Keratinocyte (primary cell): ENCODE measurements at regions not wholly inside any gene's neighbourhood (a gene's known extent, or its start where the extent isn't known, plus 50 kb on each side); places are given as distances from the start of the nearest gene placed in this dataset.

Source experiments
- DNase-seq: peaks from one replicate; pipeline ENCODE4 v3.0.0-alpha.2; 2011; ENCODE audit warnings: low read depth, missing footprints, low spot score
- FAIRE-seq: peaks from 2 replicates; lab custom pipeline; 2011; peaks lifted over from hg19 to GRCh38; lab: Jason Lieb, UNC
- H2AFZ ChIP-seq: 2 replicates; pipeline ENCODE4 v1.6.0; 2012; ENCODE audit warnings: low read length, control low read depth, inconsistent platforms; ENCODE audit not compliant: control insufficient read depth
- H3K27ac ChIP-seq: 2 replicates; pipeline ENCODE4 v1.5.1; 2011; ENCODE audit warnings: low read length; ENCODE audit not compliant: control insufficient read depth, insufficient read depth
- H3K27me3 ChIP-seq: 3 replicates; pipeline ENCODE4 v1.6.0; 2011; ENCODE audit warnings: low read length; ENCODE audit not compliant: control insufficient read depth, insufficient read depth; ENCODE audit errors: extremely low read depth
- H3K36me3 ChIP-seq, 2 experiments: 2 replicates in 1 of 2; 3 replicates in 1 of 2; pipeline ENCODE4 v1.5.1; 2011; ENCODE audit warnings: low read length in 2 of 2, mild to moderate bottlenecking in 1 of 2; ENCODE audit not compliant: control insufficient read depth in 2 of 2, insufficient read depth in 2 of 2; ENCODE audit errors: extremely low read depth in 1 of 2
- H3K4me1 ChIP-seq: 3 replicates; pipeline ENCODE4 v1.5.1; 2011; ENCODE audit warnings: low read length; ENCODE audit not compliant: control insufficient read depth, insufficient read depth; ENCODE audit errors: extremely low read depth
- H3K4me2 ChIP-seq: 3 replicates; pipeline ENCODE4 v1.6.0; 2011; ENCODE audit warnings: low read depth, low read length; ENCODE audit not compliant: control insufficient read depth, insufficient read depth; ENCODE audit errors: extremely low read depth
- H3K4me3 ChIP-seq, 3 experiments: fragments of 200-600 bp in 1 of 3; sonication (generic) in 1 of 3; 2 replicates in 2 of 3; 3 replicates in 1 of 3; pipeline ENCODE4 v1.5.1; 2011 to 2016; ENCODE audit warnings: low read length in 3 of 3, mild to moderate bottlenecking in 3 of 3, control low read depth in 2 of 3, inconsistent platforms in 1 of 3, low read depth in 1 of 3, mixed read lengths in 1 of 3, mixed run types in 1 of 3, moderate library complexity in 1 of 3; ENCODE audit not compliant: control insufficient read depth in 2 of 3, insufficient read depth in 2 of 3; ENCODE audit errors: extremely low read depth in 1 of 3
- H3K79me2 ChIP-seq: 2 replicates; pipeline ENCODE4 v1.6.0; 2012; ENCODE audit warnings: low read length; ENCODE audit not compliant: control insufficient read depth, insufficient read depth
- H3K9ac ChIP-seq: 3 replicates; pipeline ENCODE4 v1.6.0; 2011; ENCODE audit warnings: low read length; ENCODE audit not compliant: control insufficient read depth, insufficient read depth; ENCODE audit errors: extremely low read depth
- H3K9me1 ChIP-seq: 3 replicates; pipeline ENCODE4 v1.6.0; 2011; ENCODE audit warnings: low read length; ENCODE audit not compliant: control insufficient read depth, insufficient read depth; ENCODE audit errors: extremely low read depth
- H3K9me3 ChIP-seq: 2 replicates; pipeline ENCODE4 v1.5.1; 2012; ENCODE audit warnings: low read depth, low read length; ENCODE audit not compliant: control insufficient read depth
- H4K20me1 ChIP-seq: 3 replicates; pipeline ENCODE4 v1.6.0; 2011; ENCODE audit warnings: low read length; ENCODE audit not compliant: control insufficient read depth, insufficient read depth; ENCODE audit errors: extremely low read depth
- EZH2 ChIP-seq: IDR thresholded peaks from one replicate; pipeline ENCODE4 v1.6.1; 2012; ENCODE audit warnings: inconsistent platforms, mild to moderate bottlenecking, low read length, moderate library complexity
- dilution Hi-C: fragments of 300-500 bp; cut with MboI; formaldehyde crosslinking; loops from one replicate; pipeline ENCODE4 v1.7.0; 2020; ENCODE audit warnings: low sequenced_read_pairs; ENCODE audit not compliant: extremely low pct_ligation_motif_present
- TF ChIP-seq, protein P1 (sequence below), 3 experiments: IDR thresholded peaks in 1 of 3; conservative IDR thresholded peaks in 1 of 3; optimal IDR thresholded peaks in 1 of 3; 2 replicates in 2 of 3; 3 replicates in 1 of 3; pipeline versions ENCODE3 to v1.5.1; 2011; ENCODE audit warnings: low read length in 3 of 3, mild to moderate bottlenecking in 3 of 3, moderate library complexity in 2 of 3, control low read depth in 1 of 3, inconsistent platforms in 1 of 3; ENCODE audit not compliant: insufficient read depth in 2 of 3; ENCODE audit errors: extremely low read depth in 1 of 3

DNA sequence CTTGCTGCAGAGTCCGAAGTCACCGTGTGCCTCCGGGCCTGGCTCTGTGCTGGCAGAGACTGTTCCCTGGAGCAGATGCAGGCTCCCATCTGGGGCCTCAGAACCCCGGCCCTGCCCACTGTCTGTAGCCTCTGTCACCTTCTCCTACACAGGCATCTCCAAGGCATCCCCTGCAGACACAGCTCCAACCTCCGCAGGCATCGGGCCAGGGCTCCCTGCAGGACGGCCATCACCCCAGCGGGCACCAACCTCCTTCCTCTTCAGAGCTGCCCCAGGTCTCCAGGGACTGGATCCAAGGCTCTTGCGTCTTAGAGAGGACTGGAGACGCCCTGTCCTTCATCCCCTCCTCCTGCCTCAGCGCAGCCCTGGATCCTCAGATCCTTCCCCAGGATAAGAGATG is 69.9 kb upstream of the MYL10 start:
- Histone ChIP-seq H3K9ac (no peak overlapping the region), H3K4me3 (no peak overlapping the region), H3K9me1 (no peaks in the 10 kb centered on the region), H3K9me3 (no peaks in the 10 kb centered on the region), H3K4me2 (no peak overlapping the region), H3K27me3 (peaks cover 9% of the 10 kb centered on the region), H2AFZ (no peak overlapping the region), H3K79me2 (no peaks in the 10 kb centered on the region), H3K36me3 (no peaks in the 10 kb centered on the region), H3K27ac (no peak overlapping the region), H4K20me1 (no peaks in the 10 kb centered on the region), H3K4me1 (no peaks in the 10 kb centered on the region)
- FAIRE-seq (no peak), DNase-seq (no peak)
- TF ChIP-seq EZH2: no peak
- TF ChIP-seq, protein P1, sequence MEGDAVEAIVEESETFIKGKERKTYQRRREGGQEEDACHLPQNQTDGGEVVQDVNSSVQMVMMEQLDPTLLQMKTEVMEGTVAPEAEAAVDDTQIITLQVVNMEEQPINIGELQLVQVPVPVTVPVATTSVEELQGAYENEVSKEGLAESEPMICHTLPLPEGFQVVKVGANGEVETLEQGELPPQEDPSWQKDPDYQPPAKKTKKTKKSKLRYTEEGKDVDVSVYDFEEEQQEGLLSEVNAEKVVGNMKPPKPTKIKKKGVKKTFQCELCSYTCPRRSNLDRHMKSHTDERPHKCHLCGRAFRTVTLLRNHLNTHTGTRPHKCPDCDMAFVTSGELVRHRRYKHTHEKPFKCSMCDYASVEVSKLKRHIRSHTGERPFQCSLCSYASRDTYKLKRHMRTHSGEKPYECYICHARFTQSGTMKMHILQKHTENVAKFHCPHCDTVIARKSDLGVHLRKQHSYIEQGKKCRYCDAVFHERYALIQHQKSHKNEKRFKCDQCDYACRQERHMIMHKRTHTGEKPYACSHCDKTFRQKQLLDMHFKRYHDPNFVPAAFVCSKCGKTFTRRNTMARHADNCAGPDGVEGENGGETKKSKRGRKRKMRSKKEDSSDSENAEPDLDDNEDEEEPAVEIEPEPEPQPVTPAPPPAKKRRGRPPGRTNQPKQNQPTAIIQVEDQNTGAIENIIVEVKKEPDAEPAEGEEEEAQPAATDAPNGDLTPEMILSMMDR (optimal IDR thresholded peaks at IDR 0.05 in 1 of 3, IDR thresholded peaks at IDR 0.05 in 1 of 3, conservative IDR thresholded peaks at IDR 0.05 in 1 of 3; ENCODE audit: extremely low read depth in 1 of 3, insufficient read depth in 2 of 3, low read length in 3 of 3): no peak
- dilution Hi-C loops: no loop called here

DNA sequence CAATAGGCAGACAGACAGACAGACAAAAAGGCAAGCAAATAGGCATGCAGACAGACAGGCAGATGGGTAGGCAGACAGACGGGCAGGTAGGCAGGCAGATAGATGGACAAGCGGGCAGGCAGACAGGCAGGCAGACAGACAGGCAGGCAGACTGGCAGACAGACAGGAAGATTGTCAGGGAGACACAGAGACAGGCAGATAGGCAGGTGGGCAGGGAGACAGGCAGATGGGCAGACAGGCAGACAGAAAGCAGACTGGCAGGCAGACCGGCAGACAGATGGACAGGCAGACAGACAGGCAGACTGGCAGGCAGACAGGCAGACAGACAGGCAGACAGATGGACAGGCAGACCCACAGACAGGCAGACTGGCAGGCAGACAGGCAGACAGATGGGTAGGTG is 70.3 kb upstream of the MYL10 start:
- H3K4me3 ChIP-seq: no peak overlapping the region
- H3K27me3 ChIP-seq: peaks cover 9% of the 10 kb centered on the region
- H3K9me3 ChIP-seq: no peaks in the 10 kb centered on the region
- no peaks in the 10 kb centered on the region for H3K9me1 ChIP-seq
- FAIRE-seq (no peak), DNase-seq (no peak)
- no peaks in the 10 kb centered on the region for H3K4me1 ChIP-seq
- H3K4me2 ChIP-seq: no peak overlapping the region
- H4K20me1 ChIP-seq: no peaks in the 10 kb centered on the region
- no peak overlapping the region for H3K27ac ChIP-seq
- H3K36me3 ChIP-seq: no peaks in the 10 kb centered on the region
- no peak overlapping the region for H2AFZ ChIP-seq
- H3K79me2 ChIP-seq: no peaks in the 10 kb centered on the region
- dilution Hi-C loops: no loop called here
- TF ChIP-seq, protein P1 (optimal IDR thresholded peaks at IDR 0.05 in 1 of 3, IDR thresholded peaks at IDR 0.05 in 1 of 3, conservative IDR thresholded peaks at IDR 0.05 in 1 of 3; ENCODE audit: extremely low read depth in 1 of 3, insufficient read depth in 2 of 3, low read length in 3 of 3): no peak
- no peak for TF ChIP-seq EZH2
- no peak overlapping the region for H3K9ac ChIP-seq
